Ectodermal cell (in vitro differentiated cells): ENCODE measurements at regions not wholly inside any gene's neighbourhood (a gene's known extent, or its start where the extent isn't known, plus 50 kb on each side); places are given as distances from the start of the nearest gene placed in this dataset.

ENCODE experiments used
- H3K27ac ChIP-seq: 2 replicates; pipeline ENCODE4 v1.7.0; 2013; ENCODE audit warnings: mild to moderate bottlenecking, low read depth, low read length; ENCODE audit not compliant: insufficient read depth, poor library complexity, severe bottlenecking
- H3K27me3 ChIP-seq: 2 replicates; pipeline ENCODE4 v1.7.0; 2013; ENCODE audit warnings: mild to moderate bottlenecking, low read length; ENCODE audit not compliant: insufficient read depth, control insufficient read depth, poor library complexity, severe bottlenecking
- H3K36me3 ChIP-seq: one replicate; pipeline ENCODE4 v1.7.0; 2013; ENCODE audit warnings: low read length; ENCODE audit not compliant: control insufficient read depth, insufficient read depth
- H3K4me1 ChIP-seq: one replicate; pipeline ENCODE4 v1.7.0; 2013; ENCODE audit warnings: low read length; ENCODE audit not compliant: control insufficient read depth, insufficient read depth
- H3K4me3 ChIP-seq: 2 replicates; pipeline ENCODE4 v1.7.0; 2013; ENCODE audit warnings: low read depth, low read length, control low read depth; ENCODE audit not compliant: insufficient read depth
- H3K9me3 ChIP-seq: 2 replicates; pipeline ENCODE4 v1.7.0; 2013; ENCODE audit warnings: mild to moderate bottlenecking, low read length, moderate library complexity; ENCODE audit not compliant: control insufficient read depth
- WGBS, 2 experiments: methylation state at CpG; one replicate each; pipeline ENCODE4 v1.1.7; 2013; ENCODE audit warnings: missing lambda C conversion rate in 2 of 2; 5-methylcytosine and 5-hydroxymethylcytosine counted together

DNA sequence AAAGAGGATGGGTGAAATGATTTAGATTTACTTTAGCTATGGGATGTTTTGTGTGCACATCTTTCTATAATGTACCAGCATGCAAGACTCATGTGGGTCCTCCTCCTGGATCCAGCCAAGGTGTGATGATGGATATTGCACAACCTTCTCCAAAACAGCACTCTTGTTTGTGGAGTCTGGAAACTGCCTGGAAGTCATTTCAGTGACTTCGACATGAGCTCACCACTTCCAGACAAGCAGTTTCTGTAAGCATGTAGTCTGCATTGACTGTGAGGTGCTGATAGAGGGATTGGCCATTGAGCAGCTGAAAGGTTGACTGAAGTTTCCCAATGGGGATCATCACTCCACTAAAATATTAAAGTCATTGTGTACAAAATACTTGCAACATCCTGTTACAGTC, 154.0 kb downstream of the TRIB2 start:
- H3K27me3 ChIP-seq = no peaks in the 10 kb centered on the region
- H3K9me3 ChIP-seq = no peaks in the 10 kb centered on the region
- WGBS, 2 experiments = 92 to 100% methylated on average over 1 of the region's 1 CpG
- H3K4me3 ChIP-seq = no peak overlapping the region
- no peaks in the 10 kb centered on the region for H3K36me3 ChIP-seq
- H3K4me1 ChIP-seq = no peaks in the 10 kb centered on the region
- no peak overlapping the region for H3K27ac ChIP-seq

DNA sequence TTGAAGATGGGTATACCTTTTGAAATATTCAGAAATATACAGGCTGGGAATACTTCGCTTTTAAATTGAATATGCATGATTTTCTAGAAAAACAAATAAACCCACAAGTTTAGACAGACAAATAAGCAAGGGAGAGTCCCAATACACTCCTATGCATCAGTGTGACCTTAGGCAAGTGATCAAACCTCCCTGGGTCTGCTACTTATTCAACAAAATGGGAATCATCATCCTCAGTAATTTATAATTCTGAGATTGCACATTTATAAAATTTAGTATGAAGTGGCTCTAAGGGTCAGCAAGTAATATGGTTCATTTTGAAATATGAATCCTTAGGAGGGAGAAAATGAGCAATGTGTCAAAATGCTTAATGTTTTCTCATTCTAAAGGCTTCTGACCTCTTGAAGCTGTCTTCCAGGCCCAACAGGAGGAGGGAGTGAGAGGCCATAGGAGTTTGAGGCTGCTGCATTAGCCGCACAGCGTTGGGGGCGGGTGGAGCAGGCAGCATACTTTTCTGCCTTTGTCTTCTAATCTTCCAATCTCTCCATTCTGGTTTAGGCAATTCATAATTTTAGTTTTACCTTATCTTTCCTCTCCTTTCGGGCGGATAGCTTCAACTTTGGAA, 155.1 kb downstream of the TRIB2 start:
- WGBS, 2 experiments = 87 to 91% methylated on average over 5 to 6 of the region's 6 CpGs
- no peaks in the 10 kb centered on the region for H3K4me1 ChIP-seq
- no peaks in the 10 kb centered on the region for H3K9me3 ChIP-seq
- no peaks in the 10 kb centered on the region for H3K27me3 ChIP-seq
- no peak overlapping the region for H3K4me3 ChIP-seq
- H3K36me3 ChIP-seq = no peaks in the 10 kb centered on the region
- no peak overlapping the region for H3K27ac ChIP-seq

DNA sequence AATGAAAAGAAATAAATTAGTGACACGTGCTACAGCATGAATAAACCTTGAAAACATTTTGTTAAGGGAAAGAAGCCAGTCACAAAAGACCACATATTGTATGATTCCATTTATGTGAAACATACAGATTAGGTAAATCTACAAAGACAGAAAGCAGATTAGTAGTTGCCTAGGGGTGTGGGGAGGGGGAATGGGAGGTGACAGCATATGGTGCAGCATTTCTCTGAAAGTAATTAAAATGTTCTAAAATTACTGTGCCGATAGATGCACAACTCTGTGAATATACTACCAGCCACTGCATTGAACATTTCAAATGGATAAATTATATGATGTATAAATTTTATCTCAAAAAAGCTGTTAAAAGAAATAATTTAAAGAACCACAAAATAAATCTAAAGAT, 161.0 kb downstream of the TRIB2 start:
- H3K27ac ChIP-seq = no peak overlapping the region
- H3K27me3 ChIP-seq = no peaks in the 10 kb centered on the region
- WGBS, 2 experiments = 90 to 100% methylated on average over 1 of the region's 2 CpGs
- H3K9me3 ChIP-seq = no peaks in the 10 kb centered on the region
- H3K36me3 ChIP-seq = no peaks in the 10 kb centered on the region
- H3K4me1 ChIP-seq = no peaks in the 10 kb centered on the region
- H3K4me3 ChIP-seq = no peak overlapping the region

DNA sequence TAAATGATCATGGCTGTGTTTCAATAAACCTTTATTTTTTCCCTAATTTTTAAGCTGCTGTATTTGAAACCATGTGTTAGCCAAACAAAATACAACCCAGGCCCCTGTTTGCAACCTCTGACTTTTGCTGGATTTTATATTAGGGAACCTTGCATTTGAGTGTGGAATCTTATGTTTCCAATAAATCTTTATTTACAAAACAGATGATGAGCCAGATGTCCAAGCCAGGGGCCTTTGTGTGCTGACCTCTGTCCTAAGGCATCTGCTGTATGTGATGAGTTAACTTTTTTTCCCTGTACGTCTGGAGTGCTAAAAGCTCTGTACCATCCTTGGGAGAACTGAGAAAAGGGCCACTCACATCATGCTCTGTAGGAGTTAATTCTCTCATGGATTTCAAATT, 162.9 kb downstream of the TRIB2 start:
- 94 to 95% methylated on average over 1 of the region's 1 CpG for WGBS, 2 experiments
- no peaks in the 10 kb centered on the region for H3K36me3 ChIP-seq
- no peaks in the 10 kb centered on the region for H3K9me3 ChIP-seq
- H3K27me3 ChIP-seq = no peaks in the 10 kb centered on the region
- H3K27ac ChIP-seq = no peak overlapping the region
- H3K4me1 ChIP-seq = no peaks in the 10 kb centered on the region
- H3K4me3 ChIP-seq = no peak overlapping the region

DNA sequence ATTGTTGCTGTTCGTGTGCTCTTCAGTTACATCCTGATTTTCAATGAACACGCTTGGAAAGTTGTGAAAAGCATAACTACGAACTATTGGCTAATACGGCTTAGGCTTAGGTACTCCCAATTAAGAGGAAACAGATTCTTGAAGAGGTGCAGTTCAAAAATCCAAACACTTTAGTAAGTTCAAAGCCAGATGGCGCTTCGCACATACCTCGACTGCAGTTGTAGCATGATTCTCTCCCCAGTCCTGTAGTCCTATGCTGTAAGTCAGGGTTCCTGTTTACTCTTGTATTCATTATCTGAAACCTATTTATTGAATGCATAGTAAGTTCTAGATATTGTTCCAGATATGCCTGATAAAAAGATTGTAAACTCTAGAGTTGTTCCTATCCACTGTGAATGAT, 165.2 kb downstream of the TRIB2 start:
- Histone ChIP-seq H3K4me3 (no peak overlapping the region), H3K9me3 (no peaks in the 10 kb centered on the region), H3K36me3 (no peaks in the 10 kb centered on the region), H3K27me3 (no peaks in the 10 kb centered on the region), H3K4me1 (no peaks in the 10 kb centered on the region), H3K27ac (no peak overlapping the region)
- WGBS, 2 experiments = 92 to 96% methylated on average over 7 of the region's 7 CpGs

DNA sequence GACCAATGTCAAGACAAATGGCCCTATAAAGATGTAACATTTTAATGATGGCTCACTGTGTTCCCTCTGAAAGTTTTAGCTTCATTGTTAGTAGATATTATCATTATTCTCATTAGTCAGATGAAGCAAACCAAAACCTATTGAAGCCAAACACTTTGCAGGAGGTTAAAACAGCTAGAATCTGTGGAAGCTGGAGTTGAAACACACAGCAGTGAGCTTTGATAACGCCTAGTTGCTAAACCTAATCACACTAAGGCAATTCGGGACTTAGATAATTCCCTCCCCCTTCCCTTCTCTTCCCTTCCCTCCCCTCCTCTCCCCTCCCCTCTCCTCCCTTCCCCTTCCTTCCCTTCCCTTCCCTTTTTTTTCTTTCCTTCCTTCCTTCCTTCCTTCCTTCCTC, 165.7 kb downstream of the TRIB2 start:
- H3K4me3 ChIP-seq = no peak overlapping the region
- no peaks in the 10 kb centered on the region for H3K36me3 ChIP-seq
- H3K27ac ChIP-seq = no peak overlapping the region
- no peaks in the 10 kb centered on the region for H3K4me1 ChIP-seq
- 71 to 75% methylated on average over 2 of the region's 2 CpGs for WGBS, 2 experiments
- H3K9me3 ChIP-seq = no peaks in the 10 kb centered on the region
- H3K27me3 ChIP-seq = no peaks in the 10 kb centered on the region

DNA sequence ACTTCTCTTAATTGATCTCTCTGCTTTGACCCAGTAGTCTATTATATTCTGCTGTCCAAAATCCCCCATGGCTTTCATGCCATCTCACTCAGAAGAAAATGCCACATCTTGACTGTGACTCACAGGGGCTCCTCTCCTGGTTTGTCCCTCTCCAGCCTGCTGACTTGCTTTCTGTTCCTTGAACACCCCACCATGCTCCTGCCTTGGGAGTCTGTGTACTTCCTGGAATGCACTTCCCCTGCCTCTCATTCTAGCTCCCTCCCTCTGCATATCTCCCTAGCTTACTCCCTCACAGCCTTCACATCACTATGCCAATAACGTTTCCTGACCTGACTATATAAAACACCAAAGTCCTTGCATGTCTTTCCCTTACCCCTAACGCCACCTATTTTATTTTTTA, 167.2 kb downstream of the TRIB2 start:
- Histone ChIP-seq H3K27ac (no peak overlapping the region), H3K27me3 (no peaks in the 10 kb centered on the region), H3K9me3 (no peaks in the 10 kb centered on the region), H3K4me3 (no peak overlapping the region), H3K36me3 (no peaks in the 10 kb centered on the region), H3K4me1 (no peaks in the 10 kb centered on the region)
- 75 to 80% methylated on average over 1 to 2 of the region's 2 CpGs for WGBS, 2 experiments

DNA sequence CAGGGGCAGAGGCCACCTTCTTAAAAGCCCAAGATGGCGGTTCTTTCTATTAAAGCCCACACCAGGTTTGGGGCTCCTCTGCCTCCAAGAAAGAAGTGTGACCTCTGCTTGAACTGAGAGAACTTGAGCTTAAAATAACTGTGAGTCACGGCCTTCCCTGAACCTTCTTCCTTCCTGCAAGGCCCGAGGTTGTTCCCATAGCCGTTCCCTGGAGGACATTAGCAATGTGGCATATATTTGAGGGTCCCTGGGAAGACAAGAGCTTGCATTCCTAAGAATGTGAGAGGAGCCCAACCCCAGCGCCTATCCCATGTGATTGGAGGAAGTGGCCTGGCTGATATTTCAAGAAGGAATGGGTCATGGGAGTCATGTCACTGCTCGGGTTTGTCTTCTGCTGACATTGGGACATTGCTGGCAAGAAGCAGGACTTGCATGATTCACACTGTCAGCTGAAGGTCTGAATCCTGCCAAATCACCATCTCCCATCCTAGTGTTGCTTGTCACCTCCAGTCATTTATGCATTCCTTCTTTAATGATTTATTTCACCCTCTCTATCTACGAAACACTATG, 168.1 kb downstream of the TRIB2 start:
- no peaks in the 10 kb centered on the region for H3K9me3 ChIP-seq
- H3K27ac ChIP-seq = no peak overlapping the region
- 92 to 94% methylated on average over 7 of the region's 7 CpGs for WGBS, 2 experiments
- H3K36me3 ChIP-seq = no peaks in the 10 kb centered on the region
- H3K4me3 ChIP-seq = no peak overlapping the region
- no peaks in the 10 kb centered on the region for H3K4me1 ChIP-seq
- no peaks in the 10 kb centered on the region for H3K27me3 ChIP-seq

DNA sequence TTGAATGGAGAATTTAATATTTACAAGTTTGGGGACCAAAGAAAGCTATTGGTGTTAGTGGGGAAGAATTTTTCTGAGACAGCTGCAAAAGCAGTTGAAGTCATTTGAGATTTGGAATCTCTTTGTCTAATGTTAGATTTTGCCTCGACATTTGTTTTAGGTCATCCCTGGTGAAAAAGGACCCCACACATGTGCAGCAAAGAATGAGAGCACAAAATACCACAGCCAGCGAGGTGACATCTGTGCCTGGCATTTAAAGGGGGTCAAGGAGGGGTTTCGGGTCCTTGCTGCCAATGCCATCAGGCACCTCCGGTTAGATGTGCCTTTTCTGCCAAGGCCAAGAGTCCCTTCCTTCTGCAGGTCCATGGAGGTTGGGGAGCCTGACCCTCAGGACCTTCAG, 173.3 kb downstream of the TRIB2 start:
- Histone ChIP-seq H3K27ac (no peak overlapping the region), H3K4me3 (no peak overlapping the region), H3K4me1 (no peaks in the 10 kb centered on the region), H3K36me3 (no peaks in the 10 kb centered on the region), H3K27me3 (no peaks in the 10 kb centered on the region), H3K9me3 (no peaks in the 10 kb centered on the region)
- 93 to 96% methylated on average over 4 of the region's 4 CpGs for WGBS, 2 experiments

DNA sequence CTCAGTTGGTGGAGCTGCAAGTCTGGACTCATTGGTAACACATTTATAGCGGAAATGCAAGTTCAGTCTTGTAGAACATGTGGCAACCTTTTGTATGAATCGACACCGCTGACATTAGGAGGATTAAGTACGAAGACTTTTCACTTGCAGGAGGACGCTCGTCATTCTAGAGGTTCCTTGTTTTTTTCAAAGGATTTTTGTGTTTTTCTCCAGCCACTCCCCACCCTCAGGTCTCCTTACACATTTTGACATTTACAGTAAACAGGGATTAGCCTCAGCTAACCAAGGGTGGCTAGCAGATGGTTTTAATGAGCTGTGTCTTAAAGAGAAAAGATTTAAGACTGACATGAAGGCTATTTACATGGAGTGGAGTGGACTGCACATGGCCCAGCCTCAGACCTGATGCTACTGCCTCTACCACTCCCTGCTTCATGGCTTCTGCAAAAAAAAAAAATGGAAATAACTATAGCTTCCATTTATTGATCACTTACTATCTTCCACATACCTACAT, 173.8 kb downstream of the TRIB2 start:
- WGBS, 2 experiments = 92 to 95% methylated on average over 6 of the region's 6 CpGs

More for the DNA sequence above, 173.8 kb downstream of the TRIB2 start:
- Histone ChIP-seq H3K9me3 (no peaks in the 10 kb centered on the region), H3K27me3 (no peaks in the 10 kb centered on the region), H3K4me3 (no peak overlapping the region), H3K4me1 (no peaks in the 10 kb centered on the region), H3K27ac (no peak overlapping the region), H3K36me3 (no peaks in the 10 kb centered on the region)
